ENCODE measurements at regions not wholly inside any gene's neighbourhood (a gene's known extent, or its start where the extent isn't known, plus 50 kb on each side); places are given as distances from the start of the nearest gene placed in this dataset.

- TF ChIP-seq USF2 (IDR thresholded peaks at IDR 0.05; ENCODE audit: low read depth, low read length): peak; percentile 96
- TF ChIP-seq USF2 (CRISPR knock-in tag; IDR thresholded peaks at IDR 0.05; ENCODE audit: borderline replicate concordance): peak; percentile 97; the same call in 1 of the 2 replicates
- TF ChIP-seq ZNF235 (CRISPR knock-in tag; IDR thresholded peaks at IDR 0.05; ENCODE audit: borderline replicate concordance): no peak
- TF ChIP-seq ZNF766 (CRISPR knock-in tag; IDR thresholded peaks at IDR 0.05; ENCODE audit: borderline replicate concordance): no peak; the same call in 1 of the 2 replicates
- 0 out of 2 replicates have a peak, but pooled peaks have one; percentile 28 for TF ChIP-seq ZHX2 (IDR thresholded peaks at IDR 0.05; ENCODE audit: low read depth)
- no peak for TF ChIP-seq ZHX2 (CRISPR knock-in tag; IDR thresholded peaks at IDR 0.05; ENCODE audit: borderline replicate concordance)
- no peak for TF ChIP-seq ZNF773 (CRISPR knock-in tag; IDR thresholded peaks at IDR 0.05; ENCODE audit: borderline replicate concordance)
- TF ChIP-seq ZNF431 (CRISPR knock-in tag; IDR thresholded peaks at IDR 0.05; ENCODE audit: borderline replicate concordance, low read depth): no peak
- peak; percentile 14; the same call in 1 of the 2 replicates for TF ChIP-seq ZNF317 (CRISPR knock-in tag; IDR thresholded peaks at IDR 0.05)
- TF ChIP-seq ZBTB38 (CRISPR knock-in tag; IDR thresholded peaks at IDR 0.05): peak; percentile 60; the same call in 1 of the 2 replicates
- TF ChIP-seq ZNF33A (CRISPR knock-in tag; IDR thresholded peaks at IDR 0.05; ENCODE audit: borderline replicate concordance): no peak
- TF ChIP-seq SSRP1 (CRISPR knock-in tag; IDR thresholded peaks at IDR 0.05): no peak
- no peak for TF ChIP-seq ZNF343 (CRISPR knock-in tag; IDR thresholded peaks at IDR 0.05)
- TF ChIP-seq ZNF546 (CRISPR knock-in tag; conservative IDR thresholded peaks at IDR 0.05): peak; percentile 93; the same call in 1 of the 2 replicates
- 0 out of 2 replicates have a peak, but pooled peaks have one; percentile 17 for TF ChIP-seq PITX1 (CRISPR knock-in tag; IDR thresholded peaks at IDR 0.05)
- peak; percentile 52; the same call in 1 of the 2 replicates for TF ChIP-seq CENPT (CRISPR knock-in tag; IDR thresholded peaks at IDR 0.05; ENCODE audit: low read depth)
- TF ChIP-seq MAZ (IDR thresholded peaks at IDR 0.05; ENCODE audit: borderline replicate concordance, low read depth, low read length): no peak
- TF ChIP-seq MAZ (CRISPR knock-in tag; IDR thresholded peaks at IDR 0.05; ENCODE audit: low read depth): 0 out of 2 replicates have a peak, but pooled peaks have one; percentile 9
- TF ChIP-seq ELF4 (CRISPR knock-in tag; IDR thresholded peaks at IDR 0.05; ENCODE audit: borderline replicate concordance): peak; percentile 28; the same call in 1 of the 2 replicates
- TF ChIP-seq FIP1L1 (IDR thresholded peaks at IDR 0.05; ENCODE audit: borderline replicate concordance, insufficient read depth, low read depth, low read length): 0 out of 2 replicates have a peak, but pooled peaks have one; percentile 8
- TF ChIP-seq ZNF788 (CRISPR knock-in tag; IDR thresholded peaks at IDR 0.05; ENCODE audit: borderline replicate concordance): peak; percentile 9; the same call in 1 of the 2 replicates
- no peak for TF ChIP-seq SP4 (CRISPR knock-in tag; IDR thresholded peaks at IDR 0.05)
- TF ChIP-seq ZNF543 (CRISPR knock-in tag; IDR thresholded peaks at IDR 0.05): no peak
Measured at GRCh38 chr20:41692479-41693135, 74.4 kb upstream of the CHD6 start (continued).
